ENCODE measurements at regions not wholly inside any gene's neighbourhood (a gene's known extent, or its start where the extent isn't known, plus 50 kb on each side); places are given as distances from the start of the nearest gene placed in this dataset.
A peak's percentile ranks its signal among the peaks of the same experiment; 100 is the strongest.
"Not testable (repeated sequence)": the region's sequence is repeated elsewhere in the genome, so short reads cannot be mapped to it uniquely, and the experiment has no call there.

- DNase-seq (ENCODE audit: low read depth, low spot score), result no peak
Measured at GRCh38 chr4:137861682-137862081, 329.4 kb upstream of the PCDH18 start.

- no peak for DNase-seq (ENCODE audit: low read depth, low spot score)
Measured at GRCh38 chr4:137853424-137853823, 321.1 kb upstream of the PCDH18 start.

- DNase-seq (ENCODE audit: low read depth, low spot score), result no peak
Measured at GRCh38 chr4:137852326-137852725, 320.0 kb upstream of the PCDH18 start.

- DNase-seq (ENCODE audit: low read depth, low spot score), result no peak
Measured at GRCh38 chr4:137851435-137851834, 319.1 kb upstream of the PCDH18 start.

- not testable (repeated sequence) for DNase-seq (ENCODE audit: low read depth, low spot score)
Measured at GRCh38 chr4:137827945-137828344, 295.7 kb upstream of the PCDH18 start.

GRCh38 chr4:137825505-137825904 is 293.2 kb upstream of the PCDH18 start:
- DNase-seq (ENCODE audit: low read depth, low spot score), result no peak

- no peak for DNase-seq (ENCODE audit: low read depth, low spot score)
Measured at GRCh38 chr4:137823007-137823406, 290.7 kb upstream of the PCDH18 start.

- peak; percentile 13 for DNase-seq (ENCODE audit: low read depth, low spot score)
Measured at GRCh38 chr4:137819964-137820383, 287.7 kb upstream of the PCDH18 start.

GRCh38 chr4:137812258-137812657 is 280.0 kb upstream of the PCDH18 start:
- no peak for DNase-seq (ENCODE audit: low read depth, low spot score)

GRCh38 chr4:137806420-137806819 is 274.1 kb upstream of the PCDH18 start:
- DNase-seq (ENCODE audit: low read depth, low spot score), result no peak

- DNase-seq (ENCODE audit: low read depth, low spot score), result no peak
Measured at GRCh38 chr4:137804906-137805495, 272.7 kb upstream of the PCDH18 start.

- DNase-seq (ENCODE audit: low read depth, low spot score), result no peak
Measured at GRCh38 chr4:137800861-137801260, 268.6 kb upstream of the PCDH18 start.

GRCh38 chr4:137794764-137795254 is 262.5 kb upstream of the PCDH18 start:
- DNase-seq (ENCODE audit: low read depth, low spot score), result no peak

- not testable (repeated sequence) for DNase-seq (ENCODE audit: low read depth, low spot score)
Measured at GRCh38 chr4:137789263-137789662, 257.0 kb upstream of the PCDH18 start.

- DNase-seq (ENCODE audit: low read depth, low spot score), result not testable (repeated sequence)
Measured at GRCh38 chr4:137783923-137784322, 251.6 kb upstream of the PCDH18 start.

GRCh38 chr4:137775701-137776100 is 243.4 kb upstream of the PCDH18 start:
- no peak for DNase-seq (ENCODE audit: low read depth, low spot score)

- no peak for DNase-seq (ENCODE audit: low read depth, low spot score)
Measured at GRCh38 chr4:137774501-137774900, 242.2 kb upstream of the PCDH18 start.

- no peak for DNase-seq (ENCODE audit: low read depth, low spot score)
Measured at GRCh38 chr4:137768881-137769280, 236.6 kb upstream of the PCDH18 start.

- DNase-seq (ENCODE audit: low read depth, low spot score), result no peak
Measured at GRCh38 chr4:137768196-137768595, 235.9 kb upstream of the PCDH18 start.

GRCh38 chr4:137762591-137762990 is 230.3 kb upstream of the PCDH18 start:
- no peak for DNase-seq (ENCODE audit: low read depth, low spot score)

- DNase-seq (ENCODE audit: low read depth, low spot score), result no peak
Measured at GRCh38 chr4:137754652-137755471, 222.6 kb upstream of the PCDH18 start.

- no peak for DNase-seq (ENCODE audit: low read depth, low spot score)
Measured at GRCh38 chr4:137749466-137749865, 217.2 kb upstream of the PCDH18 start.

- no peak for DNase-seq (ENCODE audit: low read depth, low spot score)
Measured at GRCh38 chr4:137748616-137749015, 216.3 kb upstream of the PCDH18 start.
